DND-41 (cell line): ENCODE measurements at regions not wholly inside any gene's neighbourhood (a gene's known extent, or its start where the extent isn't known, plus 50 kb on each side); places are given as distances from the start of the nearest gene placed in this dataset.

ENCODE experiments used
- ATAC-seq: fragments of 200-7000 bp; cut with Tn5 transposase; 3 replicates; pipeline ENCODE4 v1.9.1; 2021; ENCODE audit warnings: low read depth; ENCODE audit not compliant: insufficient read depth
- DNase-seq: peaks from one replicate; pipeline ENCODE4 v3.0.0-alpha.2; 2020
- H2AFZ ChIP-seq: 2 replicates; pipeline ENCODE4 v1.6.0; 2012; ENCODE audit warnings: low read depth, low read length
- H3K27ac ChIP-seq: 2 replicates; pipeline ENCODE4 v1.5.1; 2012; ENCODE audit warnings: low read length, inconsistent platforms
- H3K27me3 ChIP-seq: fragments of 200-600 bp; sonication (generic); 2 replicates; pipeline ENCODE4 v1.6.0; 2012; ENCODE audit warnings: low read length, mild to moderate bottlenecking, inconsistent platforms; ENCODE audit not compliant: insufficient read depth, poor library complexity
- H3K36me3 ChIP-seq: 2 replicates; pipeline ENCODE4 v1.5.1; 2012; ENCODE audit warnings: low read length, inconsistent platforms; ENCODE audit not compliant: insufficient read depth
- H3K4me1 ChIP-seq: 2 replicates; pipeline ENCODE4 v1.5.1; 2012; ENCODE audit warnings: mild to moderate bottlenecking, low read length; ENCODE audit not compliant: insufficient read depth
- H3K4me2 ChIP-seq: 2 replicates; pipeline ENCODE4 v1.6.0; 2012; ENCODE audit warnings: mild to moderate bottlenecking, moderate library complexity, low read length, inconsistent platforms; ENCODE audit not compliant: insufficient read depth
- H3K4me3 ChIP-seq, 2 experiments: fragments of 200-600 bp in 1 of 2; shearing (Covaris generic) in 1 of 2; 2 replicates each; pipeline ENCODE4 v1.5.1; 2012 to 2016; ENCODE audit warnings: inconsistent platforms in 2 of 2, low read length in 2 of 2, mild to moderate bottlenecking in 2 of 2, low read depth in 1 of 2, moderate library complexity in 1 of 2
- H3K79me2 ChIP-seq: 2 replicates; pipeline ENCODE4 v1.6.0; 2012; ENCODE audit warnings: low read length, inconsistent platforms; ENCODE audit not compliant: insufficient read depth
- H3K9ac ChIP-seq: 2 replicates; pipeline ENCODE4 v1.6.0; 2012; ENCODE audit warnings: low read depth, mild to moderate bottlenecking, inconsistent platforms, low read length, moderate library complexity
- H3K9me3 ChIP-seq: 2 replicates; pipeline ENCODE4 v1.5.1; 2012; ENCODE audit warnings: low read length, moderate library complexity, mild to moderate bottlenecking, inconsistent platforms; ENCODE audit not compliant: insufficient read depth, severe bottlenecking
- H4K20me1 ChIP-seq: 2 replicates; pipeline ENCODE4 v1.6.0; 2012; ENCODE audit warnings: low read length; ENCODE audit not compliant: insufficient read depth
- EZH2 ChIP-seq: IDR thresholded peaks from 3 replicates; pipeline ENCODE4 v1.6.1; 2012; ENCODE audit warnings: borderline replicate concordance, low read depth, mild to moderate bottlenecking, moderate library complexity, low read length, inconsistent platforms; ENCODE audit not compliant: severe bottlenecking
- TF ChIP-seq, protein P1 (sequence below): IDR thresholded peaks from 2 replicates; pipeline ENCODE4 v1.5.1; 2012; ENCODE audit warnings: borderline replicate concordance, low read length, moderate library complexity, mild to moderate bottlenecking; ENCODE audit not compliant: poor library complexity, severe bottlenecking; ENCODE audit errors: extremely low read depth

DNA sequence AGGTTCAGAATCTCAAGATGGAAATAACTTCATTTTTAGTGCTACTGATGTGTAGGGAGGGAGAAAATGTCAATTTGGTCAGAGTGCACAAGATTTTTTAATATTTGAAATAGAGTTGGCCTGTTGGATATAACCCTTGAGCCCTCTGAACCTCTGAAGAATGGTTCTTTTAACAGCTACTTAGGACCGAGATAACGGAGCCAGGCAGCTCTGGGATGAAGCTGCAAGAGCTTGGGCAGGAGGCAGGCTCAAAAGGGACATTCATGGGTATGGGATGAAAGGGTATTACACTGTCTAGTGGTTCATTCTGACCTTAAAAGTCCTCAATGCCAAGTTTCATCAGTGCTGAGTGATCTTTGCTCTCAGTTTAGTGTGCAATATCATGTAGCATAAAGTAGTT, 111.4 kb upstream of the CPHXL start:
- H3K4me3 ChIP-seq = no peak overlapping the region
- no peak for ATAC-seq
- TF ChIP-seq, protein P1, sequence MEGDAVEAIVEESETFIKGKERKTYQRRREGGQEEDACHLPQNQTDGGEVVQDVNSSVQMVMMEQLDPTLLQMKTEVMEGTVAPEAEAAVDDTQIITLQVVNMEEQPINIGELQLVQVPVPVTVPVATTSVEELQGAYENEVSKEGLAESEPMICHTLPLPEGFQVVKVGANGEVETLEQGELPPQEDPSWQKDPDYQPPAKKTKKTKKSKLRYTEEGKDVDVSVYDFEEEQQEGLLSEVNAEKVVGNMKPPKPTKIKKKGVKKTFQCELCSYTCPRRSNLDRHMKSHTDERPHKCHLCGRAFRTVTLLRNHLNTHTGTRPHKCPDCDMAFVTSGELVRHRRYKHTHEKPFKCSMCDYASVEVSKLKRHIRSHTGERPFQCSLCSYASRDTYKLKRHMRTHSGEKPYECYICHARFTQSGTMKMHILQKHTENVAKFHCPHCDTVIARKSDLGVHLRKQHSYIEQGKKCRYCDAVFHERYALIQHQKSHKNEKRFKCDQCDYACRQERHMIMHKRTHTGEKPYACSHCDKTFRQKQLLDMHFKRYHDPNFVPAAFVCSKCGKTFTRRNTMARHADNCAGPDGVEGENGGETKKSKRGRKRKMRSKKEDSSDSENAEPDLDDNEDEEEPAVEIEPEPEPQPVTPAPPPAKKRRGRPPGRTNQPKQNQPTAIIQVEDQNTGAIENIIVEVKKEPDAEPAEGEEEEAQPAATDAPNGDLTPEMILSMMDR = no peak
- no peak for TF ChIP-seq EZH2

GRCh38 chr16:75841517-75841916, 115.2 kb upstream of the CPHXL start:
- DNase-seq (no peak), ATAC-seq (no peak)
- H3K4me3 ChIP-seq = no peak overlapping the region
- H4K20me1 ChIP-seq = no peaks in the 10 kb centered on the region
- H3K36me3 ChIP-seq = no peaks in the 10 kb centered on the region
- H3K9me3 ChIP-seq = no peaks in the 10 kb centered on the region
- no peak overlapping the region for H2AFZ ChIP-seq
- H3K27me3 ChIP-seq = peaks cover 10% of the 10 kb centered on the region
- H3K79me2 ChIP-seq = no peaks in the 10 kb centered on the region
- H3K27ac ChIP-seq = no peak overlapping the region
- no peaks in the 10 kb centered on the region for H3K4me1 ChIP-seq
- no peak for TF ChIP-seq EZH2
- TF ChIP-seq, protein P1 = no peak
- H3K9ac ChIP-seq = no peak overlapping the region
- H3K4me2 ChIP-seq = no peak overlapping the region

More for the DNA sequence above, 111.4 kb upstream of the CPHXL start:
- Histone ChIP-seq H3K79me2 (no peaks in the 10 kb centered on the region), H3K27ac (no peak overlapping the region), H3K4me2 (no peak overlapping the region), H3K36me3 (no peaks in the 10 kb centered on the region), H3K9me3 (no peaks in the 10 kb centered on the region), H3K4me1 (no peaks in the 10 kb centered on the region), H2AFZ (no peak overlapping the region), H3K27me3 (peaks cover 10% of the 10 kb centered on the region), H4K20me1 (no peaks in the 10 kb centered on the region), H3K9ac (no peak overlapping the region)
- no peak for DNase-seq

GRCh38 chr16:75847172-75847571, 120.9 kb upstream of the CPHXL start:
- no peak overlapping the region for H3K9ac ChIP-seq

More at GRCh38 chr16:75847172-75847571, 120.9 kb upstream of the CPHXL start:
- H3K9me3 ChIP-seq = no peaks in the 10 kb centered on the region
- no peak overlapping the region for H3K27ac ChIP-seq
- no peaks in the 10 kb centered on the region for H4K20me1 ChIP-seq
- TF ChIP-seq, protein P1 = no peak
- no peak for TF ChIP-seq EZH2
- H3K36me3 ChIP-seq = no peaks in the 10 kb centered on the region
- H3K4me2 ChIP-seq = no peak overlapping the region
- no peak overlapping the region for H3K4me3 ChIP-seq
- H3K79me2 ChIP-seq = no peaks in the 10 kb centered on the region
- no peak for ATAC-seq
- no peak overlapping the region for H2AFZ ChIP-seq
- no peak for DNase-seq
- peaks cover 6% of the 10 kb centered on the region for H3K27me3 ChIP-seq
- H3K4me1 ChIP-seq = no peaks in the 10 kb centered on the region
